HCT116 (cell line): ENCODE measurements at regions not wholly inside any gene's neighbourhood (a gene's known extent, or its start where the extent isn't known, plus 50 kb on each side); places are given as distances from the start of the nearest gene placed in this dataset.
"Not testable (repeated sequence)": the region's sequence is repeated elsewhere in the genome, so short reads cannot be mapped to it uniquely, and the experiment has no call there.

Source experiments
- ATAC-seq: fragments of 200-7000 bp; cut with Tn5 transposase; 2 replicates; pipeline ENCODE4 v1.9.1; 2020; ENCODE audit warnings: mild to moderate bottlenecking, moderate library complexity
- BruUV-seq: library from RNA; stranded (reverse); fragments of 400-500 nt; replicated peaks from 2 replicates; lab custom pipeline; 2021; lab: Mats Ljungman, UMichigan
- CTCF ChIA-PET: fragments of 300-600 bp; sonication (Branson Sonifier 250); formaldehyde crosslinking; loops from one replicate; lab custom pipeline; 2021; ENCODE audit warnings: antibody characterized with exemption; lab: Charles Lee
- POLR2A ChIA-PET: fragments of 300-600, 350-600 bp; sonication (Branson Sonifier 250); formaldehyde crosslinking; loops from one replicate; lab custom pipeline; 2021; ENCODE audit warnings: antibody characterized with exemption; lab: Charles Lee
- RAD21 ChIA-PET, 2 experiments: fragments of 300-600 bp; sonication (Branson Sonifier 250); formaldehyde crosslinking; loops; one replicate each; lab custom pipeline; 2023; ENCODE audit warnings: low total read pairs in 2 of 2; ENCODE audit not compliant: uncharacterized antibody in 2 of 2, unreplicated experiment in 2 of 2, low non-redundant PET in 1 of 2; lab: Charles Lee
- DNase-seq: peaks from one replicate; pipeline ENCODE4 v3.0.0-alpha.2; 2010; ENCODE audit warnings: low read depth, low spot score
- H2AFZ ChIP-seq: fragments of 200-600 bp; shearing (Covaris generic), sonication (generic); 2 replicates; pipeline ENCODE4 v1.6.1; 2017; ENCODE audit warnings: low read depth, mixed run types, mixed read lengths, antibody characterized with exemption, low read length; ENCODE audit not compliant: poor library complexity, severe bottlenecking
- H3K27ac ChIP-seq: 2 replicates; pipeline ENCODE4 v1.5.1; 2012; ENCODE audit warnings: low read depth, low read length
- H3K27me3 ChIP-seq: fragments of 200-600 bp; sonication (generic); 2 replicates; pipeline ENCODE4 v1.6.1; 2016; ENCODE audit warnings: mixed run types, low read length, mixed read lengths; ENCODE audit not compliant: insufficient read depth
- H3K36me3 ChIP-seq, 2 experiments: fragments of 200-500 bp in 1 of 2; fragments of 200-600 bp in 1 of 2; sonication (Bioruptor generic) in 1 of 2; sonication (generic) in 1 of 2; 2 replicates each; pipeline versions ENCODE4 v1.5.1 to v1.6.1; 2014 to 2016; ENCODE audit warnings: low read length in 2 of 2, inconsistent platforms in 1 of 2, mixed read lengths in 1 of 2, mixed run types in 1 of 2; ENCODE audit not compliant: insufficient read depth in 2 of 2, control insufficient read depth in 1 of 2
- H3K4me1 ChIP-seq, 2 experiments: fragments of 200-600 bp in 1 of 2; sonication (generic) in 1 of 2; 2 replicates each; pipeline versions ENCODE4 v1.5.1 to v1.6.1; 2012 to 2017; ENCODE audit warnings: low read length in 2 of 2, inconsistent platforms in 1 of 2, mild to moderate bottlenecking in 1 of 2, mixed read lengths in 1 of 2, mixed run types in 1 of 2, moderate library complexity in 1 of 2; ENCODE audit not compliant: insufficient read depth in 2 of 2, control insufficient read depth in 1 of 2
- H3K4me2 ChIP-seq: fragments of 200-600 bp; sonication (generic); 2 replicates; pipeline ENCODE4 v1.6.1; 2017; ENCODE audit warnings: mixed run types, low read length, mixed read lengths
- H3K4me3 ChIP-seq, 2 experiments: fragments of 200-600 bp in 1 of 2; sonication (generic) in 1 of 2; replicated peaks in 1 of 2; 2 replicates each; pipeline ENCODE4 v1.5.1; 2011 to 2016; ENCODE audit warnings: low read length in 2 of 2, control low read depth in 1 of 2, low read depth in 1 of 2, mild to moderate bottlenecking in 1 of 2, mixed read lengths in 1 of 2, mixed run types in 1 of 2
- H3K79me2 ChIP-seq: fragments of 200-600 bp; sonication (generic); 2 replicates; pipeline ENCODE4 v1.6.1; 2017; ENCODE audit warnings: mild to moderate bottlenecking, mixed run types, low read length, moderate library complexity, mixed read lengths; ENCODE audit not compliant: insufficient read depth
- H3K9ac ChIP-seq: fragments of 200-600 bp; sonication (generic); 2 replicates; pipeline ENCODE4 v1.6.1; 2016; ENCODE audit warnings: low read length, mixed read lengths
- H3K9me2 ChIP-seq: fragments of 200-600 bp; sonication (generic), shearing (Covaris generic); 2 replicates; pipeline ENCODE4 v1.6.1; 2017; ENCODE audit warnings: mixed run types, mild to moderate bottlenecking, moderate library complexity; ENCODE audit not compliant: insufficient read depth
- H3K9me3 ChIP-seq, 2 experiments: fragments of 200-500 bp in 1 of 2; fragments of 200-600 bp in 1 of 2; sonication (Bioruptor generic) in 1 of 2; sonication (generic) in 1 of 2; 2 replicates each; pipeline ENCODE4 v1.6.1; 2014 to 2017; ENCODE audit warnings: low read length in 2 of 2, mixed read lengths in 2 of 2, inconsistent platforms in 1 of 2, low read depth in 1 of 2, mild to moderate bottlenecking in 1 of 2, mixed run types in 1 of 2, moderate library complexity in 1 of 2; ENCODE audit not compliant: control insufficient read depth in 1 of 2, insufficient read depth in 1 of 2
- H4K20me1 ChIP-seq: fragments of 200-600 bp; sonication (generic), shearing (Covaris generic); 2 replicates; pipeline ENCODE4 v1.6.1; 2017; ENCODE audit warnings: mixed run types, mild to moderate bottlenecking, moderate library complexity; ENCODE audit not compliant: insufficient read depth
- intact Hi-C: fragments of 100-400 bp; cut with micrococcal nuclease; formaldehyde crosslinking; loops from 2 replicates; pipeline ENCODE4 v1.10.0; 2022

DNA sequence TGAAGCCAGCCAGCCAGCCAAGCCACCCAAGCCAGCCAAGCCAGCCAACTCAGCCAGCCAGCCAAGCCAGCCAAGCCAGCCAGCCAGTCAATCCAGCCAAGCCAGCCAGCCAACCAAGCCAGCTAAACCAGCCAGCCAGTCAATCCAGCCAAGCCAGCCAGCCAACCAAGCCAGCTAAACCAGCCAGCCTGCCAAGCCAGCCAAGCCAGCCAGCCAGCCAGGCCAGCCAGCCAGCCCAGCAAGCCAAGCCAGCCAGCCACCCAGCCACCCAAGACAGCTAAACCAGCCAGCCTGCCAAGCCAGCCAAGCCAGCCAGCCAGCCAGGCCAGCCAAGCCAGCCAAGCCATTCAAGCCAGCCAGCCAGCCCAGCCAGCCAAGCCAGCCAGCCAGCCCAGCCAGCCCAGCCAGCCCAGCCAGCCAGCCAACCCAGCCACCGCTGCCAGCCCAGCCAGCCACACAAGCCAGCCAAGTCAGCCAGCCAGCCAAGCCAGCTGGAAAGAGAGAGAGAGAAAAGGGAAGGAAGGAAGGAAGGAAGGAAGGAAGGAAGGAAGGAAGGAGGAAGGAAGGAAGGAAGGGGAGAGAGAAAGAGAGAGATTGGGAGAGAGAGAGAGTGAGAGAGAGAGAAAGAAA is 1606.8 kb downstream of the RPIA start:
- DNase-seq, H3K4me3 ChIP-seq, H4K20me1 ChIP-seq, H3K9me3 ChIP-seq, H3K36me3 ChIP-seq, RAD21 ChIA-PET, ATAC-seq, H3K9me2 ChIP-seq, H3K4me1 ChIP-seq, H3K9ac ChIP-seq, H3K27me3 ChIP-seq, intact Hi-C loops, POLR2A ChIA-PET, H2AFZ ChIP-seq, H3K27ac ChIP-seq, H3K79me2 ChIP-seq, BruUV-seq, CTCF ChIA-PET, H3K4me2 ChIP-seq: not testable (repeated sequence)

DNA sequence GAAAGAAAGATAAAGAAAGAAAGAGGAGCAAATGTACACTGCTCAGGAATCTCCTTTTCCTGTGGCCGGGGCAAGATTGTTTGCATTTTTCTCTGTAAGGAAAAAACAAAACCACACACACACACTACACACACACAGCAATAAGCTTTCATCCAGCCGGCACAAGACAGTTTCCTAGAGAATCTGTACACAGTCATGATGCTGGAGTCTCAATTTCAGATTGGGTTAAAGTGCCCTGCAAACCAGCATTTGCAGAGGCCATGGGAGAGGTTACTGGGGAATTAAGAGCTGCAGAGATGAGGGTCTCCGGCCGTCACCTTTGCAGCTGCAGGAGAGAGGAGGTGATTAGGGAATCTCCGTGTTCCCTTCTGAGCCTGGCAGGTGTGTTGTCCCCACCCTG is 1607.5 kb downstream of the RPIA start:
- H3K36me3 ChIP-seq, H3K4me3 ChIP-seq, ATAC-seq, RAD21 ChIA-PET, H2AFZ ChIP-seq, H3K27me3 ChIP-seq, H4K20me1 ChIP-seq, H3K27ac ChIP-seq, H3K4me1 ChIP-seq, CTCF ChIA-PET, H3K79me2 ChIP-seq, POLR2A ChIA-PET, BruUV-seq, H3K9me3 ChIP-seq, H3K4me2 ChIP-seq, H3K9ac ChIP-seq, intact Hi-C loops, H3K9me2 ChIP-seq, DNase-seq: not testable (repeated sequence)

DNA sequence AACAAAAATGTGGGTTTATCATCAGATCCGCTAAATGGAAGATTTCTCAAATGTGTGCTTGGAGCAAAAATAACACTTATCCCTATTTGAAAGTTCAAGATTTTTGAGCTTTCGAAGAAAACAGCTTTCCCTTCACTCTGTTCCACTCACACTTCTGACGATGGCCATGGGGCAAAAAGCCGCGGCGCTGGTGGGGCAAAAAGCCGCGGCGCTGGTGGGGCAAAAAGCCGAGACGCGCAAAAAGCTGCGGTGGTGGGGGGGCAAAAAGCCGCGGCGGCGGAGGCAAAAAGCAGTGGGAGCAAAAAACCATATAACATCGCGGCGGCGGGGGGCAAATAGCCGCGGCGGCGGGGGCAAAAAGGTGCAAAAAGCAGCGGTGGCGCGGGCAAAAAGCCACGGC is 1631.5 kb downstream of the RPIA start:
- H3K9ac ChIP-seq, H3K36me3 ChIP-seq, H3K4me3 ChIP-seq, intact Hi-C loops, H3K79me2 ChIP-seq, RAD21 ChIA-PET, H4K20me1 ChIP-seq, CTCF ChIA-PET, H3K4me1 ChIP-seq, ATAC-seq, DNase-seq, H2AFZ ChIP-seq, H3K9me2 ChIP-seq, H3K27me3 ChIP-seq, BruUV-seq, H3K27ac ChIP-seq, H3K4me2 ChIP-seq, POLR2A ChIA-PET, H3K9me3 ChIP-seq: not testable (repeated sequence)

DNA sequence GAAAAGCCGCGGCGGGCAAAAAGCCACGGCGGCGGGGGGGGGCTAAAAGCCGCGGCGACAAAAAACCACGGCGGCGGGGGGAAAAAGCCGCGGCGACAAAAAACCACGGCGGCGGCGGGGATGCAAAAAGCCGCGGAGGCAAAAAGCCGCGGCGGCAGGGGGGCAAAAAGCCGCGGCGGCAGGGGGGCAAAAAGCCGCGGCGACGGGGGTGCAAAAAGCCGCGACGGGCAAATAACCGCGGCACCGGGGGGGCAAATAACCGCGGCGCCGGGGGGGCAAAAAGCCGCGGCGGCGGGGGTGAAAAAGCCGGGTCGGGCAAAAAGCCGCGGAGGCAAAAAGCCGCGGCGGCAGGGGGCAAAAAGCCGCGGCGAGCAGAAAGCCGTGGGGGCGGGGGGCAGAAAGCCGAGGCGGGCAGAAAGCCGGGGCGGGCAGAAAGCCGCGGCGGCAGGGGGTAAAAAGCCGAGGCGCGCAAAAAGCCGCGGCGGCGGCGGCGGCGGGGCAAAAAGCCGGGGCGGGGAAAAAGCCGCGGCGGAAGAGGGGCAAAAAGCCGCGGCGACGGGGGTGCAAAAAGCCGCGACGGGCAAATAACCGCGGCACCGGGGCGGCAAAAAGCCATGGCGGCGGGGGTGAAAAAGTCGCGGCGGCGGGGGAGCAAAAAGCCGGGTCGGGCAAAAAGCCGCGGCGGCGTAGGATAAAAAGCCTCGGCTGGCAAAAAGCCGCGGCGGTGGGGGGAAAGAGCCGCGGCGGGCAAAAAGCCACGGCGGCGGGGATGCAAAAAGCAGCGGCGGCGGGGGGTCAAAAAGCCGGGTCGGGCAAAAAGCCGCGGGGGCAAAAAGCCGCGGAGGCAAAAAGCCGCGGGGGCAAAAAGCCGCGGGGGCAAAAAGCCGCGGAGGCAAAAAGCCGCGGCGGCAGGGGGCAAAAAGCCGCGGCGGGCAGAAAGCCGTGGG is 1632.4 kb downstream of the RPIA start:
- H3K4me2 ChIP-seq, H2AFZ ChIP-seq, H3K79me2 ChIP-seq, ATAC-seq, H3K27me3 ChIP-seq, CTCF ChIA-PET, H3K4me3 ChIP-seq, DNase-seq, H3K4me1 ChIP-seq, POLR2A ChIA-PET, intact Hi-C loops, H3K9me2 ChIP-seq, RAD21 ChIA-PET, H3K9ac ChIP-seq, BruUV-seq, H3K36me3 ChIP-seq, H3K9me3 ChIP-seq, H3K27ac ChIP-seq, H4K20me1 ChIP-seq: not testable (repeated sequence)
